ENCODE measurements at regions not wholly inside any gene's neighbourhood (a gene's known extent, or its start where the extent isn't known, plus 50 kb on each side); places are given as distances from the start of the nearest gene placed in this dataset.

- DNase-seq (ENCODE audit: low read depth), result no peak
- TF ChIP-seq, protein P1, sequence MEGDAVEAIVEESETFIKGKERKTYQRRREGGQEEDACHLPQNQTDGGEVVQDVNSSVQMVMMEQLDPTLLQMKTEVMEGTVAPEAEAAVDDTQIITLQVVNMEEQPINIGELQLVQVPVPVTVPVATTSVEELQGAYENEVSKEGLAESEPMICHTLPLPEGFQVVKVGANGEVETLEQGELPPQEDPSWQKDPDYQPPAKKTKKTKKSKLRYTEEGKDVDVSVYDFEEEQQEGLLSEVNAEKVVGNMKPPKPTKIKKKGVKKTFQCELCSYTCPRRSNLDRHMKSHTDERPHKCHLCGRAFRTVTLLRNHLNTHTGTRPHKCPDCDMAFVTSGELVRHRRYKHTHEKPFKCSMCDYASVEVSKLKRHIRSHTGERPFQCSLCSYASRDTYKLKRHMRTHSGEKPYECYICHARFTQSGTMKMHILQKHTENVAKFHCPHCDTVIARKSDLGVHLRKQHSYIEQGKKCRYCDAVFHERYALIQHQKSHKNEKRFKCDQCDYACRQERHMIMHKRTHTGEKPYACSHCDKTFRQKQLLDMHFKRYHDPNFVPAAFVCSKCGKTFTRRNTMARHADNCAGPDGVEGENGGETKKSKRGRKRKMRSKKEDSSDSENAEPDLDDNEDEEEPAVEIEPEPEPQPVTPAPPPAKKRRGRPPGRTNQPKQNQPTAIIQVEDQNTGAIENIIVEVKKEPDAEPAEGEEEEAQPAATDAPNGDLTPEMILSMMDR (IDR thresholded peaks at IDR 0.05; ENCODE audit: low read depth, low read length, missing control alignments), result no peak
- H3K4me3 ChIP-seq (ENCODE audit: low read depth, low read length), result no peak overlapping the region
Observed at GRCh38 chr3:35335703-35336102, 303.6 kb upstream of the ARPP21 start.

DNA sequence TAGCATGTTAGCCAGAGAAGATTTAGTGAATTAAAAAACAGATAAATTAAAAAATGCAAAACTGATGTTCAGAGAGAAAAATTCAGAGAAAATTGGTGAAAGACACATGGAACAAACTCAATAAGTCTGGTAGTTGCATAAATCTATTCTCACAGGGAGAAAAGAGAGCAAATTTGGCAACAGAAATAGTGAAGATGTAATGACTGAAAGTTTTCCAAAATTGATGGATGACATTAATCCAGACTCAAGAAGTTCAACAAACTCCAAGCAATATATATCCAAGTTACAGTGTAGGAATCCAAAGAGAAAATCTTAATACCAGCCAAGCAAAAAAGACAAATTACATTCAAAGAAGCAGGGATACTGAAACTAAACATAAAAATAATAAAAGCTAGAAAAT lies 302.7 kb upstream of the ARPP21 start:
- no peak overlapping the region for H3K4me3 ChIP-seq (ENCODE audit: low read depth, low read length)
- TF ChIP-seq, protein P1 (IDR thresholded peaks at IDR 0.05; ENCODE audit: low read depth, low read length, missing control alignments), result no peak
- no peak for DNase-seq (ENCODE audit: low read depth)

- TF ChIP-seq, protein P1 (IDR thresholded peaks at IDR 0.05; ENCODE audit: low read depth, low read length, missing control alignments), result no peak
- no peak overlapping the region for H3K4me3 ChIP-seq (ENCODE audit: low read depth, low read length)
- no peak for DNase-seq (ENCODE audit: low read depth)
Observed at GRCh38 chr3:35338186-35338585, 301.1 kb upstream of the ARPP21 start.

GRCh38 chr3:35380196-35380595 lies 259.1 kb upstream of the ARPP21 start:
- H3K4me3 ChIP-seq (ENCODE audit: low read depth, low read length), result no peak overlapping the region
- TF ChIP-seq, protein P1 (IDR thresholded peaks at IDR 0.05; ENCODE audit: low read depth, low read length, missing control alignments), result no peak
- no peak for DNase-seq (ENCODE audit: low read depth)

GRCh38 chr3:35383216-35383615 lies 256.1 kb upstream of the ARPP21 start:
- DNase-seq (ENCODE audit: low read depth), result no peak
- TF ChIP-seq, protein P1 (IDR thresholded peaks at IDR 0.05; ENCODE audit: low read depth, low read length, missing control alignments), result no peak
- H3K4me3 ChIP-seq (ENCODE audit: low read depth, low read length), result no peak overlapping the region

GRCh38 chr3:35383719-35384555 lies 255.4 kb upstream of the ARPP21 start:
- no peak overlapping the region for H3K4me3 ChIP-seq (ENCODE audit: low read depth, low read length)
- TF ChIP-seq, protein P1 (IDR thresholded peaks at IDR 0.05; ENCODE audit: low read depth, low read length, missing control alignments), result no peak
- no peak for DNase-seq (ENCODE audit: low read depth)

GRCh38 chr3:35385271-35385670 lies 254.1 kb upstream of the ARPP21 start:
- H3K4me3 ChIP-seq (ENCODE audit: low read depth, low read length), result no peak overlapping the region
- TF ChIP-seq, protein P1 (IDR thresholded peaks at IDR 0.05; ENCODE audit: low read depth, low read length, missing control alignments), result no peak
- DNase-seq (ENCODE audit: low read depth), result no peak

All from GM12864 (cell line).